Vagina (tissue), 2 donors: ENCODE measurements at regions not wholly inside any gene's neighbourhood (a gene's known extent, or its start where the extent isn't known, plus 50 kb on each side); places are given as distances from the start of the nearest gene placed in this dataset.

Source experiments
- POLR2AphosphoS5 ChIP-seq, 2 donors: sonication (generic); formaldehyde crosslinking; IDR thresholded peaks; one replicate each; pipeline ENCODE4 v1.9.0; 2017; ENCODE audit warnings: antibody characterized with exemption in 2 of 2, mild to moderate bottlenecking in 2 of 2, low read depth in 1 of 2; ENCODE audit not compliant: insufficient read depth in 1 of 2
- TF ChIP-seq, protein P1 (sequence below), 3 experiments: fragments of 450-650 bp in 2 of 3; fragments of 200-600 bp in 1 of 3; sonication (generic) in 1 of 3; IDR thresholded peaks; one replicate each; pipeline ENCODE4 v1.5.1; 2017 to 2019; ENCODE audit warnings: antibody characterized with exemption in 3 of 3, mild to moderate bottlenecking in 2 of 3, moderate library complexity in 2 of 3

- TF ChIP-seq, protein P1, sequence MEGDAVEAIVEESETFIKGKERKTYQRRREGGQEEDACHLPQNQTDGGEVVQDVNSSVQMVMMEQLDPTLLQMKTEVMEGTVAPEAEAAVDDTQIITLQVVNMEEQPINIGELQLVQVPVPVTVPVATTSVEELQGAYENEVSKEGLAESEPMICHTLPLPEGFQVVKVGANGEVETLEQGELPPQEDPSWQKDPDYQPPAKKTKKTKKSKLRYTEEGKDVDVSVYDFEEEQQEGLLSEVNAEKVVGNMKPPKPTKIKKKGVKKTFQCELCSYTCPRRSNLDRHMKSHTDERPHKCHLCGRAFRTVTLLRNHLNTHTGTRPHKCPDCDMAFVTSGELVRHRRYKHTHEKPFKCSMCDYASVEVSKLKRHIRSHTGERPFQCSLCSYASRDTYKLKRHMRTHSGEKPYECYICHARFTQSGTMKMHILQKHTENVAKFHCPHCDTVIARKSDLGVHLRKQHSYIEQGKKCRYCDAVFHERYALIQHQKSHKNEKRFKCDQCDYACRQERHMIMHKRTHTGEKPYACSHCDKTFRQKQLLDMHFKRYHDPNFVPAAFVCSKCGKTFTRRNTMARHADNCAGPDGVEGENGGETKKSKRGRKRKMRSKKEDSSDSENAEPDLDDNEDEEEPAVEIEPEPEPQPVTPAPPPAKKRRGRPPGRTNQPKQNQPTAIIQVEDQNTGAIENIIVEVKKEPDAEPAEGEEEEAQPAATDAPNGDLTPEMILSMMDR (IDR thresholded peaks at IDR 0.05), result no peak
- no peak for TF ChIP-seq POLR2AphosphoS5 (IDR thresholded peaks at IDR 0.05; ENCODE audit: insufficient read depth in 1 of 2, low read depth in 1 of 2)
Measured at GRCh38 chr3:159182961-159183360, 381.1 kb downstream of the MFSD1 start.
